Stimulated activated naive CD4-positive, alpha-beta T cell (primary cell): ENCODE measurements at regions not wholly inside any gene's neighbourhood (a gene's known extent, or its start where the extent isn't known, plus 50 kb on each side); places are given as distances from the start of the nearest gene placed in this dataset.
"Not testable (repeated sequence)": the region's sequence is repeated elsewhere in the genome, so short reads cannot be mapped to it uniquely, and the experiment has no call there.

Experiments
- DNase-seq, 6 experiments: peaks; one replicate each; lab custom pipeline; 2025; lab: John Stamatoyannopoulos, UW

GRCh38 chr9:75541734-75542133, 348.7 kb upstream of the PCSK5 start:
- DNase-seq, result no peak

- DNase-seq, result no peak
These were observed 345.7 kb upstream of the PCSK5 start for GRCh38 chr9:75544815-75545214.

DNA sequence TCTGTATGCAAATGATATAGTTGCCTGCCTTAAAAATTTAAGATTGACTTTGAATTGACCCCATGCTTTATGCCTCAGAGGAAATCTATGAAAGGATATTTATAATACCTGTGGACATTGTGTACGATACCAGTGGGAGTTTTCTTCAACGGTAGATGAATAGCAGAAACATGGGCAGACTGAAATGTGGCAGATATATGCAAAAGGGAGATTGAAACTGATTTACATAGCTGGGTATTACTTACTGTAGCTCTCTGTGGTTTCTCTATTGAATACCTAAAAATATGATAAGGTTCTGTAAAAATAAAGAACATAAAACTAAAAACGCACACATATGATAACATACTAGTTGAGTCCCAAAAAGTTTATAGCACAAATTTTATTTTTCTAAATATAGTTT, 345.2 kb upstream of the PCSK5 start:
- no peak for DNase-seq

DNA sequence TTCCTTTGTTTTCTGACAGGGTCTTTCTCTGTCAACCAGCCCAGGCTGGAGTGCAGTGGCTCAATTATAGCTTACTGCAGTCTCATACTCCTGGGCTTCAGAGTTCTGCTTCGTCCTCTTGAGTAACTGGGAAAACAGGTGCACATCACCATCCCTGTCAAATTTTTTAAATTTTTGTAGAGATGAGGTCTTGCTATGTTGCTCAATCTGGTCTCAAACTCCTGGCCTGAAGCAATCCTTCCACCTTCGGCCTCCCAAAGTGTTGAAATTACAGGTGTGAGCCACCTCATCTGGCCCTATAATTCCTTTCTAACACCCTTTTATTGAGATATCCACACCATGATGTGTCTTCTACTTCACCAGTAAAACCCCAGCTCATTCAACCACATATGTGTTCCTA, 341.6 kb upstream of the PCSK5 start:
- DNase-seq, result no peak

- DNase-seq, result no peak
These were observed 338.6 kb upstream of the PCSK5 start for GRCh38 chr9:75551861-75552260.

DNA sequence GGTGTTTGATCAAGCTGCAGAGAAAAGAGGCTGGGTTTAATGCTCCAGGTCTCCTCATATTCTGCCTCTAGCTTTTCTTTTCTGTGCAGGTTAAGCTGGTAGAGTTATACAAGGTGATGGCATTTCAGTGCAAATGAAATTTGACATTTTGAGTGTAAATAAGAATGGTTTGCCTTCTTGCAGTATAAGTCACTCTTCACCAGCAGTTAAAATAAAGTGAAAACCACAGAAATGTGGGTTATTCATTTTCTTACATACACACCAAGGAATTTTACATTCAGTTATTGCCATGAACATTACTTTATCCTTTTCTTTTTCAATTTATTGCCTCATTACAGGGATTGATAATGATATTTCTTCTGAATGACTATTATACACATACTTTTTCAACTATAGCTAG, 337.5 kb upstream of the PCSK5 start:
- no peak for DNase-seq

DNA sequence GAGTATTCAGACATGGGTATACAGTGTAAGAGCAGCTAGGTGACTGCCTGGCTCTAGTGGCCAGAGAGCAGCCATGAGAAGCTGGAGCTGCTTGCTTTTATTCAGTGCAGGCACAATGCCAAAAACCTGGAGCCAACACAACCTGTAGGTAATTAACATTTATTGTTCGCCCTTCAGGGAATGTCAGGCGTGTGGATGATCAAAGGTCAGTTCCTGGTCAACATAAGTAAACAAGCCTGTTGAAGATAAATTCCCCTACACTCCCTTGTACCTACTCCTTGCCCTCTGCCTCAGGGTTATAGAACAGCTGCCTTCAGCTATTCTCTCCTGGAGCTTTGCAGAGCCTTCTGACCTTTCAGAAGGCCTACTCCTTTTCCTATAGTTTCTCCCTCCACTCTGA, 323.7 kb upstream of the PCSK5 start:
- DNase-seq, result not testable (repeated sequence)

- DNase-seq, result no peak
These were observed 319.9 kb upstream of the PCSK5 start for GRCh38 chr9:75570538-75570937.

GRCh38 chr9:75574569-75574968, 315.9 kb upstream of the PCSK5 start:
- no peak for DNase-seq

DNA sequence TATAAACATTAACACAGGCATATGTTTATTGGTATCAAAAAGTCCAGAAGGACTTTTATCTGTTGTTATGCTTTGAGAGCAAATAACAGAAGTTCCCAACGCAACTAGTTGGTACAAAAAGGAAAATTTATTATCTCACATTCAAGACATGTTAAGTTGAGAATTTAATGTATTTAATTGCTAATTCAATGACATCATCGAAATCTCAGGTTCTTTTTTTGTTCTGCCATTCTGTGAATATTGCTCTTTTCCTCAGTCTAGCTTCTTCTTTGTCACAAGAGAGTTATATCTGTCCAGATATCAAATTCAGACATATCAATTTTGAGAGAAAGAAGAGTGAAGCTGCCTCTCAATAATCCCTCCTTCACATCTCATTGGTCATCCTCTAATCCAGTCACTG, 307.6 kb upstream of the PCSK5 start:
- no peak for DNase-seq

DNA sequence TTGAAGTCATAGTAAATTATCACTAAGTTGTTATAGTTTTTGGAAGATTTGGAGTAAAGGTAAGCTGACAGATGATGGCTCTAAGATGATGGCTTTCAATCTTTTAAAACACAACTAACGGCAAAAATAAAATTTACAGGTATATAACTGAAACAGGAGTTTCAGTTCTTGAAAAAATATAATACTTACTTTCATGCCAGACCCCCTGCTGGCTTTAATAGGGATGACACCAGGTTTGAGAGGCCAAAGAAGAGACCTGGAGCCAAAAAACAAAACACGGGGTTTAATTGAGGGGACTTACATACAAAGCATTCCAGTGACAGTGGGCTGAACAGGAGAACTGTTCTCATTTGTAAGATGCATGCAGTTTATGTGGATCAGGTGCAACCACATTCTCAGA, 301.7 kb upstream of the PCSK5 start:
- DNase-seq, result no peak

GRCh38 chr9:75589497-75589896, 301.0 kb upstream of the PCSK5 start:
- DNase-seq, result no peak

GRCh38 chr9:75591972-75592371, 298.5 kb upstream of the PCSK5 start:
- no peak for DNase-seq

- DNase-seq, result no peak
These were observed 297.9 kb upstream of the PCSK5 start for GRCh38 chr9:75592586-75592985.

DNA sequence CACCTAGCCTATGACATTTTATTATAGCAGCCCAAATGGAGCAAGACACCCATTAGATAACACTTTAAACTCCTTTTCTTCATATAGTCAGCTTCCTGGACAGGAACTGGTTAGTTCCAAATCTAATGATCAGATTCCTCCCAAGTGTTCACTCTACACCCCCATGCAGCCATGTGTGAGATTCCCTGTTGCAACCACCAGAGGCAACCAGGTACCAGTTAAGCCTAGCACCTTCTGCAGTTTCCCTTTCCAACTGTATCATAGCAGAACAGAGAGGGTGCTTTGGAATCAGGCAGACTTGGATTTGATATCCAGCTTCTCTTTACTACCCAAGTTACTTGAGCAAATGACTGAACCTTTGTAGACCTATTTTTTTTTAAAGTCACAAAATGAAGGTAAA, 296.6 kb upstream of the PCSK5 start:
- DNase-seq, result no peak

- no peak for DNase-seq
These were observed 291.3 kb upstream of the PCSK5 start for GRCh38 chr9:75599126-75599525.

DNA sequence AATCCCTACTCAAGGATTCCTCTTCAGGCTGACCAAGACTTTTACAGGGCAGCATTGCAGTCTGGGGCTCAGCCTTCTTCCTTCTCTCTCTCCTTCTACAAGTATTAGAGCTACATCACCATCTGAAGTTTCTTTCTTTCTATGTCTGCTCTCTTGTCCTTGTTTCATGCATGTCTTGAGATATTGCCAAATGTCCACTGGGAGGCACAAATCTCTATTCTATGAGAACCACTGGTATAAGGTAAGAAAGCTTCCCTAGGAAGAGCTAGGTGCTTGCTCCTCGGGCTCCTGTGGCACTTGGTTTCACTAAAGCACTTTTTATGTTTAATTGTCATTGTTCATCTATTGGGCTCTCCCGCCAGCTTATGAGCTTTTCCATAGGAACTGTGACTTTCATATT, 289.2 kb upstream of the PCSK5 start:
- no peak for DNase-seq

GRCh38 chr9:75602060-75602459, 288.4 kb upstream of the PCSK5 start:
- no peak for DNase-seq

DNA sequence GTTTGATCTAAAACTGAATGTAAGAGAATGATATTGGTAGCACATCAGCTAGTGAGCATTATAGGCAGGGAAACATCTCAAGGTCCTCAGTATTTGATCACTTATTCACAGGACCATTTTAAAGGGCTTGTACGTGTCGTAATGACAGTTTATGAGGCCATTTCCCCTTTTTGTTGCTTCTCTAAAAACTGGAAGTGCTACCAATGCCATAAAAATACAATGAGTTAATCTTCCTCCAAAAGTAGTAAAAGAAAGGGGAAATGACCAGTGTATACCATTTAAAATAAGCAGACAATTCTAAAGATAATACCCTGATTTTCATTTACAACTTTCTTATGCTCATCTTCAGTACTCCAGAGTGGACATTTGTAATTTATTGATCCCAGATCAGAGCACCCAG, 285.8 kb upstream of the PCSK5 start:
- DNase-seq, result no peak

DNA sequence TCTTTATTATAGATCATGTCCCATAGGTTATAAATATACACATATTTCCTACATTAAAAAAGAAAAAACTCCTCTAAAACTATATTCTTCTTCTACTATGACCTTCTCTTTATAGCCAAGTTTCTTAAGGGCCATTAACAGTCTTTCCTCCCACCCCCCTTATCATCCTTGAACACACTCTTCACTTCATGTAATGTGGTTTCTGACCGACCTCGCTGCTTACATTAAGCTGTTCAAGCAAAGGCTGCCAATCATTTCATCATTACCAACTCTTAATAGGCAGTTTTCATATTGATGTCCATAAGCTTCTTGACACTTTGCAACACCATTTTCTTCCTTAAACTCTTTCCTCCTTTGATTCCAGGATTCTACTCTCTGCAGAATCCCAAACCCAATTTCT, 283.0 kb upstream of the PCSK5 start:
- DNase-seq, result no peak

DNA sequence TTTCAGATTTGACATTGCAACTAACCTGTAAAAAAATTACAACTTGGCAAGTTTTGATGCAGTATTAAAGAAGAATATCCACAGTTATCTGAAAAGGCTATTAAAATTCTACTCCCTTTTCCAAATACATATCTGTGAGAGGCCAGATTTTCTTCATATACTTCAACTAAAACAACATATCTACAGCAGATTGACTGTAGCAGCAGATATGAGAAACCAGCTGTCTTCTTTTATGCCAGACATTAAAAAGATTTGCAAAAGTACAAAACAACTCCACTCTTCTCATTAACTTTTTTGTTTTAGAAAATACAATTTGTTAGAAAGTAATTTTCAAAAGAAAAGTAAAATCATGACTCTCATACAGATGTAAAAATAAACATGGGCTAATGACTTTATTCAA, 281.1 kb upstream of the PCSK5 start:
- no peak for DNase-seq

DNA sequence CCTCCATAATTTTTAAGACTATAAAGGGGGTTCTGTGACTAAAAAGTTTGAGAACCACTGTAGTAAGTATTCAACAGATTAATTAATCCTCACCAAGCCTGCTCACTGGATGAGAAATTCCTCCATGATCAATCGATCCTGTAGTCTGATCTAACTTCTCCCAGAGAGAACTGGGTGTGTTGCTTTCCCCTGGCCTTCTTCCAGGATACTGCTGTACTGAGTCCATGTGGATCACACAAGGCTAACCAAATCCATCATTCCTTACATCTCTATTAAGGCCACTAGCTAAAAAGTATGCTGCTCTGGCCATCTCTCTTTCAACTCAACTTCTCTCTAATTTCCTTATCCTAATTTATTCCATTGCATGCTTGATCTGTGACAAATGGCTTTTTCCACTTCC, 280.2 kb upstream of the PCSK5 start:
- no peak for DNase-seq

- DNase-seq, result no peak
These were observed 278.3 kb upstream of the PCSK5 start for GRCh38 chr9:75612205-75612604.

- DNase-seq, result no peak
These were observed 277.7 kb upstream of the PCSK5 start for GRCh38 chr9:75612754-75613153.

DNA sequence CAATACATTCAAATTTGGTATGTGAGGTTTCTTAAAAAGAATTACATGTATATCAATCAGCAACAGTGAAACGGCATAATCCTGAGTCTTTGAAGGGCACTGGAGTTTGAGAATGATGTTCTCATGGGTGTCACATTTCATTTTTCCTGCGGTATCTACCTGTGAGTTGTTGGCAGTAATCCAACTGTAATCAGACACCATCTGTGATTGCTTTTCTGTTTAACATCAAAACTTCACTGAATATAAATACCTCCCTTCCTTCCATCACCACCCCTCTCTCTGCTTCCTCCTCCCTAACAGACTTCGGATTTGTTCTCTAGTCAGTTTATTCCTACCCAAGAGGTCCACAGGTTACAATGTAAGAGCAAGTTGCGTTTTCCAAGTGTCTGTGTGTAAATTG, 275.2 kb upstream of the PCSK5 start:
- DNase-seq, result no peak
